ENCODE measurements at regions not wholly inside any gene's neighbourhood (a gene's known extent, or its start where the extent isn't known, plus 50 kb on each side); places are given as distances from the start of the nearest gene placed in this dataset.
A peak's percentile ranks its signal among the peaks of the same experiment; 100 is the strongest.

- TF ChIP-seq CTCF (conservative IDR thresholded peaks at IDR 0.05; ENCODE audit: low read depth, low read length): no peak
- no peak overlapping the region for H3K4me3 ChIP-seq (ENCODE audit: low read depth, low read length)
- DNase-seq (ENCODE audit: low read depth): no peak
Observed at GRCh38 chr3:111336511-111336910, 205.5 kb upstream of the CD96 start.

- TF ChIP-seq CTCF (conservative IDR thresholded peaks at IDR 0.05; ENCODE audit: low read depth, low read length): peak; percentile 92
- peak; percentile 31 for DNase-seq (ENCODE audit: low read depth)
- H3K4me3 ChIP-seq (ENCODE audit: low read depth, low read length): no peak overlapping the region
Observed at GRCh38 chr3:111338059-111338698, 203.8 kb upstream of the CD96 start.

GRCh38 chr3:111339017-111339416 is 203.0 kb upstream of the CD96 start:
- no peak overlapping the region for H3K4me3 ChIP-seq (ENCODE audit: low read depth, low read length)
- no peak for TF ChIP-seq CTCF (conservative IDR thresholded peaks at IDR 0.05; ENCODE audit: low read depth, low read length)
- no peak for DNase-seq (ENCODE audit: low read depth)

- TF ChIP-seq CTCF (conservative IDR thresholded peaks at IDR 0.05; ENCODE audit: low read depth, low read length): no peak
- DNase-seq (ENCODE audit: low read depth): no peak
- H3K4me3 ChIP-seq (ENCODE audit: low read depth, low read length): no peak overlapping the region
Observed at GRCh38 chr3:111351334-111351733, 190.7 kb upstream of the CD96 start.

GRCh38 chr3:111352585-111352984 is 189.4 kb upstream of the CD96 start:
- H3K4me3 ChIP-seq (ENCODE audit: low read depth, low read length): no peak overlapping the region
- TF ChIP-seq CTCF (conservative IDR thresholded peaks at IDR 0.05; ENCODE audit: low read depth, low read length): no peak
- DNase-seq (ENCODE audit: low read depth): no peak

GRCh38 chr3:111359261-111360030 is 182.6 kb upstream of the CD96 start:
- H3K4me3 ChIP-seq (ENCODE audit: low read depth, low read length): no peak overlapping the region
- no peak for DNase-seq (ENCODE audit: low read depth)
- no peak for TF ChIP-seq CTCF (conservative IDR thresholded peaks at IDR 0.05; ENCODE audit: low read depth, low read length)

Measured in epithelial cell of proximal tubule (primary cell).